WTC11 (cell line): ENCODE measurements at regions not wholly inside any gene's neighbourhood (a gene's known extent, or its start where the extent isn't known, plus 50 kb on each side); places are given as distances from the start of the nearest gene placed in this dataset.

Source experiments
- ATAC-seq: fragments of 200-7000 bp; cut with Tn5 transposase; 2 replicates; pipeline ENCODE4 v1.10.0; 2021; ENCODE audit warnings: mild to moderate bottlenecking, moderate library complexity
- CTCF ChIA-PET: fragments of 300-600 bp; sonication (Branson Sonifier 250); formaldehyde crosslinking; loops from one replicate; lab custom pipeline; 2021; ENCODE audit warnings: antibody characterized with exemption; lab: Charles Lee
- POLR2A ChIA-PET: fragments of 350-600 bp; sonication (Branson Sonifier 250); formaldehyde crosslinking; loops from one replicate; lab custom pipeline; 2021; ENCODE audit warnings: antibody characterized with exemption; lab: Charles Lee
- DNase-seq: peaks from one replicate; pipeline ENCODE4 v3.0.0; 2021; ENCODE audit warnings: low spot score
- H3K27ac Mint-ChIP-seq: 2 replicates; pipeline ENCODE4 v1.8.0; 2021; ENCODE audit warnings: mixed read lengths
- H3K27me3 Mint-ChIP-seq: 2 replicates; pipeline ENCODE4 v1.8.0; 2021; ENCODE audit warnings: low read depth, mild to moderate bottlenecking, moderate library complexity, mixed read lengths
- H3K36me3 Mint-ChIP-seq: 2 replicates; pipeline ENCODE4 v1.8.0; 2021; ENCODE audit warnings: mixed read lengths
- H3K4me1 Mint-ChIP-seq: 2 replicates; pipeline ENCODE4 v1.8.0; 2022; ENCODE audit warnings: mixed read lengths
- H3K4me3 Mint-ChIP-seq: 2 replicates; pipeline ENCODE4 v1.8.0; 2021; ENCODE audit warnings: mild to moderate bottlenecking, moderate library complexity, mixed read lengths
- H3K9me3 Mint-ChIP-seq: 2 replicates; pipeline ENCODE4 v1.8.0; 2021; ENCODE audit warnings: mixed read lengths
- CBFB ChIP-seq: sonication (generic); formaldehyde crosslinking; IDR thresholded peaks from 2 replicates; pipeline ENCODE4 v1.8.1; 2022; ENCODE audit warnings: mild to moderate bottlenecking, low read depth, missing genetic modification reagents
- ETV6 ChIP-seq: sonication (generic); formaldehyde crosslinking; IDR thresholded peaks from 2 replicates; pipeline ENCODE4 v1.8.1; 2022; ENCODE audit warnings: mild to moderate bottlenecking, missing genetic modification reagents
- GABPB1 ChIP-seq: sonication (generic); formaldehyde crosslinking; IDR thresholded peaks from 2 replicates; pipeline ENCODE4 v1.8.1; 2023; ENCODE audit warnings: mild to moderate bottlenecking, missing genetic modification reagents
- GTF2I ChIP-seq: fragments of 250-450 bp; sonication (Bioruptor Pico); conservative IDR thresholded peaks from 2 replicates; pipeline ENCODE4 v1.4.0; 2021; ENCODE audit warnings: mild to moderate bottlenecking
- NFATC4 ChIP-seq: fragments of 250-450 bp; sonication (Bioruptor Pico); IDR thresholded peaks from 2 replicates; pipeline ENCODE4 v1.9.0; 2021; ENCODE audit warnings: mild to moderate bottlenecking
- NR3C1 ChIP-seq: sonication (generic); formaldehyde crosslinking; conservative IDR thresholded peaks from 2 replicates; pipeline ENCODE4 v1.8.1; 2023; ENCODE audit warnings: low read depth, mild to moderate bottlenecking, missing genetic modification reagents
- OVOL2 ChIP-seq: fragments of 250-450 bp; sonication (Bioruptor Pico); IDR thresholded peaks from 2 replicates; pipeline ENCODE4 v1.9.0; 2021; ENCODE audit warnings: mild to moderate bottlenecking, borderline replicate concordance
- PRRX2 ChIP-seq: fragments of 250-450 bp; sonication (Bioruptor Pico); IDR thresholded peaks from 2 replicates; pipeline ENCODE4 v1.8.0; 2021; ENCODE audit warnings: mild to moderate bottlenecking
- RELA ChIP-seq: sonication (generic); formaldehyde crosslinking; IDR thresholded peaks from 2 replicates; pipeline ENCODE4 v1.8.1; 2022; ENCODE audit warnings: missing genetic modification reagents, mild to moderate bottlenecking, borderline replicate concordance
- RORB ChIP-seq: fragments of 250-450 bp; sonication (Bioruptor Pico); IDR thresholded peaks from 2 replicates; pipeline ENCODE4 v1.9.0; 2021; ENCODE audit warnings: mild to moderate bottlenecking
- SMAD3 ChIP-seq: sonication (generic); formaldehyde crosslinking; IDR thresholded peaks from 2 replicates; pipeline ENCODE4 v1.8.0; 2022; ENCODE audit warnings: missing genetic modification reagents, mild to moderate bottlenecking, borderline replicate concordance
- TP53 ChIP-seq: sonication (generic); formaldehyde crosslinking; IDR thresholded peaks from 2 replicates; pipeline ENCODE4 v1.8.1; 2023; ENCODE audit warnings: mild to moderate bottlenecking, missing genetic modification reagents
- ZNF219 ChIP-seq: sonication (generic); formaldehyde crosslinking; IDR thresholded peaks from 2 replicates; pipeline ENCODE4 v1.8.0; 2023; ENCODE audit warnings: missing genetic modification reagents, mild to moderate bottlenecking, borderline replicate concordance
- TF ChIP-seq, protein P1 (sequence below): sonication (generic); formaldehyde crosslinking; IDR thresholded peaks from 2 replicates; pipeline ENCODE4 v1.8.0; 2022; ENCODE audit warnings: mild to moderate bottlenecking, missing genetic modification reagents
- TF ChIP-seq, protein P2 (sequence below): sonication (generic); formaldehyde crosslinking; IDR thresholded peaks from 2 replicates; pipeline ENCODE4 v1.8.1; 2023; ENCODE audit warnings: mild to moderate bottlenecking, missing genetic modification reagents
- TF ChIP-seq, protein P3 (sequence below): fragments of 250-450 bp; sonication (Bioruptor Pico); IDR thresholded peaks from 2 replicates; pipeline ENCODE4 v1.9.0; 2021; ENCODE audit warnings: mild to moderate bottlenecking
- TF ChIP-seq, protein P4 (sequence below): sonication (generic); formaldehyde crosslinking; IDR thresholded peaks from 2 replicates; pipeline ENCODE4 v1.8.1; 2023; ENCODE audit warnings: mild to moderate bottlenecking, moderate library complexity, missing genetic modification reagents
- TF ChIP-seq, protein P5 (sequence below): fragments of 250-450 bp; sonication (Bioruptor Pico); IDR thresholded peaks from 2 replicates; pipeline ENCODE4 v2.1.2; 2022; ENCODE audit warnings: mild to moderate bottlenecking, moderate library complexity
- TF ChIP-seq, protein P6 (sequence below): fragments of 250-450 bp; sonication (Bioruptor Pico); IDR thresholded peaks from 2 replicates; pipeline ENCODE4 v1.8.0; 2021; ENCODE audit warnings: mild to moderate bottlenecking
- TF ChIP-seq, protein P7 (sequence below): sonication (generic); formaldehyde crosslinking; IDR thresholded peaks from 2 replicates; pipeline ENCODE4 v1.8.1; 2023; ENCODE audit warnings: mild to moderate bottlenecking, missing genetic modification reagents, borderline replicate concordance
- TF ChIP-seq, protein P8 (sequence below): fragments of 200-600 bp; IDR thresholded peaks from 2 replicates; pipeline ENCODE4 v1.8.0; 2022; ENCODE audit warnings: antibody characterized with exemption

DNA sequence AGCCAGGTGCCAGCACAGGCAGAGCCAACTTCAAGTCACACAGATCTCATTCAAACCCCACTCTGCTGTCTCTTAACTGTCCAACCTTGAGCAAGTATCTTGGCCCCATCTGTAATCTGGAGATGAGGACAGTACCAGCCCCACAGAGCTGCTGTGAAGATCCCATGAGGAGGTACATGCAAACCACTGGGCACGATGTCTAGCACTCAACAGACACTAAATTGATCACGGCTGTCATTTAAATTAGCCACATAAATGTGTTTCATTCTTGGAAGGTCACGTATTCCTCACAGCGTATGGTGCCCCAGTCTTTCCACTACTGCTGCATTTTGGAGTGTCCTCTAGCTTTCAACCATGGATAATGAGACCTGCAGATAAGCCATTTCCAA is 167.6 kb upstream of the ID2 start:
- H3K27me3 Mint-ChIP-seq, result 0 out of 2 replicates have a peak, but pooled peaks cover 4% of the 10 kb centered on the region
- H3K4me1 Mint-ChIP-seq, result no peaks in the 10 kb centered on the region
- H3K36me3 Mint-ChIP-seq, result peaks cover 18% of the 10 kb centered on the region
- peaks cover 33% of the 10 kb centered on the region for H3K9me3 Mint-ChIP-seq
- ATAC-seq (no peak), DNase-seq (no peak)
- CTCF ChIA-PET, result no interaction called here
- no peak overlapping the region for H3K27ac Mint-ChIP-seq
- no peak overlapping the region for H3K4me3 Mint-ChIP-seq
- TF ChIP-seq RELA (CRISPR knock-in tag) (no peak), GABPB1 (CRISPR knock-in tag) (no peak), GTF2I (CRISPR knock-in tag) (no peak), PRRX2 (no peak), ZNF219 (CRISPR knock-in tag) (no peak), CBFB (CRISPR knock-in tag) (no peak), ETV6 (CRISPR knock-in tag) (no peak)
- TF ChIP-seq, protein P1, sequence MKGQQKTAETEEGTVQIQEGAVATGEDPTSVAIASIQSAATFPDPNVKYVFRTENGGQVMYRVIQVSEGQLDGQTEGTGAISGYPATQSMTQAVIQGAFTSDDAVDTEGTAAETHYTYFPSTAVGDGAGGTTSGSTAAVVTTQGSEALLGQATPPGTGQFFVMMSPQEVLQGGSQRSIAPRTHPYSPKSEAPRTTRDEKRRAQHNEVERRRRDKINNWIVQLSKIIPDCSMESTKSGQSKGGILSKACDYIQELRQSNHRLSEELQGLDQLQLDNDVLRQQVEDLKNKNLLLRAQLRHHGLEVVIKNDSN, result no peak
- TF ChIP-seq, protein P2, sequence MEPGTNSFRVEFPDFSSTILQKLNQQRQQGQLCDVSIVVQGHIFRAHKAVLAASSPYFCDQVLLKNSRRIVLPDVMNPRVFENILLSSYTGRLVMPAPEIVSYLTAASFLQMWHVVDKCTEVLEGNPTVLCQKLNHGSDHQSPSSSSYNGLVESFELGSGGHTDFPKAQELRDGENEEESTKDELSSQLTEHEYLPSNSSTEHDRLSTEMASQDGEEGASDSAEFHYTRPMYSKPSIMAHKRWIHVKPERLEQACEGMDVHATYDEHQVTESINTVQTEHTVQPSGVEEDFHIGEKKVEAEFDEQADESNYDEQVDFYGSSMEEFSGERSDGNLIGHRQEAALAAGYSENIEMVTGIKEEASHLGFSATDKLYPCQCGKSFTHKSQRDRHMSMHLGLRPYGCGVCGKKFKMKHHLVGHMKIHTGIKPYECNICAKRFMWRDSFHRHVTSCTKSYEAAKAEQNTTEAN (CRISPR knock-in tag), result no peak
- TF ChIP-seq, all 79 proteins: peak for 0
- POLR2A ChIA-PET, result no interaction called here

DNA sequence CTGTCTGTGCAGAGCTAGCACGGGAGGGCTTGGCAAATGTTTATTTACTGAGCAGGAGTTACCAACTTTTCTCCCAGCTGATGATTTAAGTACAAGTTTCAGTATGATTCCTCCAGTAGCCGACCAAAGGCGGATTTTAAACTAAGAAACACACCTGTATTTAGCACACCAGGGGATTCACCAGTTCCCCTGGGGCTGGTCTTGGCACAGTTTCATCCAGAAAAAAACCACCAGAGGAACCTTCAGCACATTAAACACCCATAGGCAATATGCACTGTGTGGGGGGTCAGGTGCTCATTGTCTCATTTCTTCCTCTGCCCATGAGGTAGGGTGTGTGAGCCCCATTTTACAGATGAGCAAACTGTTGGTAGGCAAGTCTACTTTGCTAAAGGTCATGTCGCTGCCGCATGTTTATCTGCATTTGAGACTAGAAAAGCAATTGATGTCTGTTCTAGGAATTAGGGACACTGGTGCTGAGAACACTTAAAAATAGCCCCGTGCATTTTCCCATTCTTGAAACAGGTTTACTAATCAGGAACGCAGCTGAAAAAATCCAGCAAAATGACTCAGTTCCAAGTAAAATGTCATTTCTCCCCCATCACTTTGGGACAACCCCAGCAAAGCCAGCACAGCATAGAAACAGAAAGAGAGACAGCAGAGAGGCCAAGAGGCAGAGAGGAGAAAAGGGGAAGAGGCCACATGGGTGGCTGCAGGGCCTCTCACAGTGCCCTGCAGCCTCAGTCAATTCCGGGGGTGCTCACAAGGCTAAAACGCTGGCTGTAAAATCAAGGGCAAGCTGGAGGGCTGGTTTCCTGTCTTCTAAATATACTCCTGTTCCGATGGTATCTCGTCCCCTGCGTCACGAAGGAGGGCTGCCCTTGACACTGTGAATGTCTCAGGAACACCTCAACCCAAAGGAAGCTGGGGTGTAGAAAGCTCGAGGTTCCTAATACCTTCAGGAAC is 166.8 kb upstream of the ID2 start:
- ChIA-PET POLR2A (no interaction called here), CTCF (interaction anchor here (1.0 kb wide), 1 partner anchor 11 kb away, joined by 3 read pairs; no protein-coding TSS in a partner anchor)
- no peak overlapping the region for H3K4me3 Mint-ChIP-seq
- H3K27ac Mint-ChIP-seq, result no peak overlapping the region
- H3K36me3 Mint-ChIP-seq, result peaks cover 10% of the 10 kb centered on the region
- H3K4me1 Mint-ChIP-seq, result no peaks in the 10 kb centered on the region
- H3K9me3 Mint-ChIP-seq, result peaks cover 25% of the 10 kb centered on the region
- no peak for ATAC-seq
- 0 out of 2 replicates have a peak, but pooled peaks cover 4% of the 10 kb centered on the region for H3K27me3 Mint-ChIP-seq
- no peak for DNase-seq
- TF ChIP-seq, protein P3, sequence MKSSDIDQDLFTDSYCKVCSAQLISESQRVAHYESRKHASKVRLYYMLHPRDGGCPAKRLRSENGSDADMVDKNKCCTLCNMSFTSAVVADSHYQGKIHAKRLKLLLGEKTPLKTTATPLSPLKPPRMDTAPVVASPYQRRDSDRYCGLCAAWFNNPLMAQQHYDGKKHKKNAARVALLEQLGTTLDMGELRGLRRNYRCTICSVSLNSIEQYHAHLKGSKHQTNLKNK, result no peak
- TF ChIP-seq, protein P4, sequence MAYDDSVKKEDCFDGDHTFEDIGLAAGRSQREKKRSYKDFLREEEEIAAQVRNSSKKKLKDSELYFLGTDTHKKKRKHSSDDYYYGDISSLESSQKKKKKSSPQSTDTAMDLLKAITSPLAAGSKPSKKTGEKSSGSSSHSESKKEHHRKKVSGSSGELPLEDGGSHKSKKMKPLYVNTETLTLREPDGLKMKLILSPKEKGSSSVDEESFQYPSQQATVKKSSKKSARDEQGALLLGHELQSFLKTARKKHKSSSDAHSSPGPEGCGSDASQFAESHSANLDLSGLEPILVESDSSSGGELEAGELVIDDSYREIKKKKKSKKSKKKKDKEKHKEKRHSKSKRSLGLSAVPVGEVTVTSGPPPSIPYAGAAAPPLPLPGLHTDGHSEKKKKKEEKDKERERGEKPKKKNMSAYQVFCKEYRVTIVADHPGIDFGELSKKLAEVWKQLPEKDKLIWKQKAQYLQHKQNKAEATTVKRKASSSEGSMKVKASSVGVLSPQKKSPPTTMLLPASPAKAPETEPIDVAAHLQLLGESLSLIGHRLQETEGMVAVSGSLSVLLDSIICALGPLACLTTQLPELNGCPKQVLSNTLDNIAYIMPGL, result no peak
- TF ChIP-seq RORB (no peak), TP53 (CRISPR knock-in tag) (no peak), NR3C1 (CRISPR knock-in tag) (no peak), ETV6 (CRISPR knock-in tag) (no peak), SMAD3 (CRISPR knock-in tag) (no peak), NFATC4 (CRISPR knock-in tag) (no peak), OVOL2 (CRISPR knock-in tag) (no peak)
- TF ChIP-seq, protein P5, sequence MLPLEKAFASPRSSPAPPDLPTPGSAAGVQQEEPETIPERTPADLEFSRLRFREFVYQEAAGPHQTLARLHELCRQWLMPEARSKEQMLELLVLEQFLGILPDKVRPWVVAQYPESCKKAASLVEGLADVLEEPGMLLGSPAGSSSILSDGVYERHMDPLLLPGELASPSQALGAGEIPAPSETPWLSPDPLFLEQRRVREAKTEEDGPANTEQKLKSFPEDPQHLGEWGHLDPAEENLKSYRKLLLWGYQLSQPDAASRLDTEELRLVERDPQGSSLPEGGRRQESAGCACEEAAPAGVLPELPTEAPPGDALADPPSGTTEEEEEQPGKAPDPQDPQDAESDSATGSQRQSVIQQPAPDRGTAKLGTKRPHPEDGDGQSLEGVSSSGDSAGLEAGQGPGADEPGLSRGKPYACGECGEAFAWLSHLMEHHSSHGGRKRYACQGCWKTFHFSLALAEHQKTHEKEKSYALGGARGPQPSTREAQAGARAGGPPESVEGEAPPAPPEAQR (CRISPR knock-in tag), result no peak
- TF ChIP-seq, protein P6, sequence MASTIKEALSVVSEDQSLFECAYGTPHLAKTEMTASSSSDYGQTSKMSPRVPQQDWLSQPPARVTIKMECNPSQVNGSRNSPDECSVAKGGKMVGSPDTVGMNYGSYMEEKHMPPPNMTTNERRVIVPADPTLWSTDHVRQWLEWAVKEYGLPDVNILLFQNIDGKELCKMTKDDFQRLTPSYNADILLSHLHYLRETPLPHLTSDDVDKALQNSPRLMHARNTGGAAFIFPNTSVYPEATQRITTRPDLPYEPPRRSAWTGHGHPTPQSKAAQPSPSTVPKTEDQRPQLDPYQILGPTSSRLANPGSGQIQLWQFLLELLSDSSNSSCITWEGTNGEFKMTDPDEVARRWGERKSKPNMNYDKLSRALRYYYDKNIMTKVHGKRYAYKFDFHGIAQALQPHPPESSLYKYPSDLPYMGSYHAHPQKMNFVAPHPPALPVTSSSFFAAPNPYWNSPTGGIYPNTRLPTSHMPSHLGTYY, result no peak
- TF ChIP-seq, protein P7, sequence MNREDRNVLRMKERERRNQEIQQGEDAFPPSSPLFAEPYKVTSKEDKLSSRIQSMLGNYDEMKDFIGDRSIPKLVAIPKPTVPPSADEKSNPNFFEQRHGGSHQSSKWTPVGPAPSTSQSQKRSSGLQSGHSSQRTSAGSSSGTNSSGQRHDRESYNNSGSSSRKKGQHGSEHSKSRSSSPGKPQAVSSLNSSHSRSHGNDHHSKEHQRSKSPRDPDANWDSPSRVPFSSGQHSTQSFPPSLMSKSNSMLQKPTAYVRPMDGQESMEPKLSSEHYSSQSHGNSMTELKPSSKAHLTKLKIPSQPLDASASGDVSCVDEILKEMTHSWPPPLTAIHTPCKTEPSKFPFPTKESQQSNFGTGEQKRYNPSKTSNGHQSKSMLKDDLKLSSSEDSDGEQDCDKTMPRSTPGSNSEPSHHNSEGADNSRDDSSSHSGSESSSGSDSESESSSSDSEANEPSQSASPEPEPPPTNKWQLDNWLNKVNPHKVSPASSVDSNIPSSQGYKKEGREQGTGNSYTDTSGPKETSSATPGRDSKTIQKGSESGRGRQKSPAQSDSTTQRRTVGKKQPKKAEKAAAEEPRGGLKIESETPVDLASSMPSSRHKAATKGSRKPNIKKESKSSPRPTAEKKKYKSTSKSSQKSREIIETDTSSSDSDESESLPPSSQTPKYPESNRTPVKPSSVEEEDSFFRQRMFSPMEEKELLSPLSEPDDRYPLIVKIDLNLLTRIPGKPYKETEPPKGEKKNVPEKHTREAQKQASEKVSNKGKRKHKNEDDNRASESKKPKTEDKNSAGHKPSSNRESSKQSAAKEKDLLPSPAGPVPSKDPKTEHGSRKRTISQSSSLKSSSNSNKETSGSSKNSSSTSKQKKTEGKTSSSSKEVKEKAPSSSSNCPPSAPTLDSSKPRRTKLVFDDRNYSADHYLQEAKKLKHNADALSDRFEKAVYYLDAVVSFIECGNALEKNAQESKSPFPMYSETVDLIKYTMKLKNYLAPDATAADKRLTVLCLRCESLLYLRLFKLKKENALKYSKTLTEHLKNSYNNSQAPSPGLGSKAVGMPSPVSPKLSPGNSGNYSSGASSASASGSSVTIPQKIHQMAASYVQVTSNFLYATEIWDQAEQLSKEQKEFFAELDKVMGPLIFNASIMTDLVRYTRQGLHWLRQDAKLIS (CRISPR knock-in tag), result no peak
- TF ChIP-seq, protein P8, sequence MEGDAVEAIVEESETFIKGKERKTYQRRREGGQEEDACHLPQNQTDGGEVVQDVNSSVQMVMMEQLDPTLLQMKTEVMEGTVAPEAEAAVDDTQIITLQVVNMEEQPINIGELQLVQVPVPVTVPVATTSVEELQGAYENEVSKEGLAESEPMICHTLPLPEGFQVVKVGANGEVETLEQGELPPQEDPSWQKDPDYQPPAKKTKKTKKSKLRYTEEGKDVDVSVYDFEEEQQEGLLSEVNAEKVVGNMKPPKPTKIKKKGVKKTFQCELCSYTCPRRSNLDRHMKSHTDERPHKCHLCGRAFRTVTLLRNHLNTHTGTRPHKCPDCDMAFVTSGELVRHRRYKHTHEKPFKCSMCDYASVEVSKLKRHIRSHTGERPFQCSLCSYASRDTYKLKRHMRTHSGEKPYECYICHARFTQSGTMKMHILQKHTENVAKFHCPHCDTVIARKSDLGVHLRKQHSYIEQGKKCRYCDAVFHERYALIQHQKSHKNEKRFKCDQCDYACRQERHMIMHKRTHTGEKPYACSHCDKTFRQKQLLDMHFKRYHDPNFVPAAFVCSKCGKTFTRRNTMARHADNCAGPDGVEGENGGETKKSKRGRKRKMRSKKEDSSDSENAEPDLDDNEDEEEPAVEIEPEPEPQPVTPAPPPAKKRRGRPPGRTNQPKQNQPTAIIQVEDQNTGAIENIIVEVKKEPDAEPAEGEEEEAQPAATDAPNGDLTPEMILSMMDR, result no peak
